ENCODE measurements at regions not wholly inside any gene's neighbourhood (a gene's known extent, or its start where the extent isn't known, plus 50 kb on each side); places are given as distances from the start of the nearest gene placed in this dataset.

DNA sequence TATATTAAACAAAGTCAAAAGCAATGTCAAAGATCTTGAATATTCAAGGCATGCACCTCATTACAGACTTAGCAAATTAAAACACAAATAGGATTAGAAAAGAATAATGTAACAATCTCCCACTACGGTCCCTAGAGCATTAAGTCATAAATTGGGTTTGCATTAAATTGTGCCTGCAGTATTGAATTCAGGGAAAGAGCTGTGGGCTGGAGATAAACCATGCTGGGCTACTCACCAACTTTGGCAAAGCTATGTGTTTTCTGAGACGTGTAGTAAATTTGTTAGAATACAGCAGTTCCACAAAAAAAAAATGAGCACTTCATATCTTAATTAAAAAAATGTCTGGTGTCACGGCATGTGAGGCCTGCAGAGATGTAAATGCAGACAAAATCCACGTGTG lies 241.6 kb downstream of the SNX10 start:
- CTCF ChIA-PET, result no interaction called here
- intact Hi-C loops (cut with micrococcal nuclease; ENCODE audit: unreplicated experiment), result no loop called here
- no peaks in the 10 kb centered on the region for H3K9me2 ChIP-seq (ENCODE audit: insufficient read depth)

DNA sequence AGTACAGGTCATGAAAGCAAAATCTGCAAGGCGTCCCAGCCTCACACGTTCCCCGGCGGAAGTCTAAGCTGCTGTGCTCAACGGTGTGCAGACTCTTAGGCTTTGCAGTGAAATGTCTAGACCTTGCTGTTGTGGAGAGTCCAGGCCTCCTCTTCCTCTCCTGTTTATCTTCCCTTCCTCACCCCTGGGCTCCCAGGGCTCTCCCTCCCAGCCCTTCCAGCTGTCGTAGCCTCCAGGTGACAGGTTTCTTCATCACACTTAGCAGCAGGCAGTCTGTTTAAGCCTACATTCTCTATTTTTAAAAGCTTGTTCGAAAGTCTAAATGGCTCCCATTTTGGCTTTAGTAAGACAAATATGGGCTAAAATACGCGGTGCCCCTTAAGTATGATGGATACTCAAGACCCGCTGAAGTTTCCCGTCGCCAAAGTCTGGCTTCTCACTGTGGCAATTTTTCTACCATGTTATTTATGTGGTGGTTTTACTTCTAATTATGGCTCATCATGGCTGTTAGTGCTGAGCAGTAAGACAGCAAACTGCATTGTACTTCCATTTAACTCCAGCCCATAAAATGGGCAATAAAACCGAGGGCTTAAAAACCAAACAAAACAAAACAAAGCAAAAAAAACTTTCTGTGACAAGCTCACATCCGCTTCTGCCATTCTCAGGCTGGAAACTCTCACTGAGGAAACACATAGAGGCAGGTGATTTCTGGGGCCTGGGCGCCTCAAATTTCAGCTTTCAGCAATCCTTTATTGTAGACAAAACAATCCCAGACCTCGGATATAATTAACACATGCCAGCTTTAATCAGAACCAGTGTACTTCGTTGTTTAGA lies 243.2 kb downstream of the SNX10 start:
- no peak for DNase-seq
- H3K27ac ChIP-seq, result no peak overlapping the region
- no peaks in the 10 kb centered on the region for H3K79me2 ChIP-seq (ENCODE audit: low read depth)
- H3K36me3 ChIP-seq (ENCODE audit: low read depth), result no peaks in the 10 kb centered on the region
- no peaks in the 10 kb centered on the region for H3K27me3 ChIP-seq (ENCODE audit: insufficient read depth, low read depth)
- BruUV-seq (replicated peaks), result no TSS peak
- no peaks in the 10 kb centered on the region for H3F3A ChIP-seq (ENCODE audit: insufficient read depth, low read depth)
- ChIA-PET CTCF (no interaction called here), POLR2A (ENCODE audit: unreplicated experiment) (no interaction called here)
- no peak overlapping the region for H3K4me2 ChIP-seq
- H3K4me1 ChIP-seq (replicated peaks; ENCODE audit: insufficient read depth), result no peaks in the 10 kb centered on the region
- H2AFZ ChIP-seq, result 0 out of 2 replicates have a peak overlapping the region, but pooled peaks have one; percentile 8
- H3K9me2 ChIP-seq (ENCODE audit: insufficient read depth), result no peaks in the 10 kb centered on the region
- H3K9me3 ChIP-seq (ENCODE audit: insufficient read depth, low read depth), result no peaks in the 10 kb centered on the region
- no peak overlapping the region for H3K4me3 ChIP-seq
- TF ChIP-seq EZH2 (IDR thresholded peaks at IDR 0.05; ENCODE audit: low read depth), result no peak
- TF ChIP-seq, protein P1, sequence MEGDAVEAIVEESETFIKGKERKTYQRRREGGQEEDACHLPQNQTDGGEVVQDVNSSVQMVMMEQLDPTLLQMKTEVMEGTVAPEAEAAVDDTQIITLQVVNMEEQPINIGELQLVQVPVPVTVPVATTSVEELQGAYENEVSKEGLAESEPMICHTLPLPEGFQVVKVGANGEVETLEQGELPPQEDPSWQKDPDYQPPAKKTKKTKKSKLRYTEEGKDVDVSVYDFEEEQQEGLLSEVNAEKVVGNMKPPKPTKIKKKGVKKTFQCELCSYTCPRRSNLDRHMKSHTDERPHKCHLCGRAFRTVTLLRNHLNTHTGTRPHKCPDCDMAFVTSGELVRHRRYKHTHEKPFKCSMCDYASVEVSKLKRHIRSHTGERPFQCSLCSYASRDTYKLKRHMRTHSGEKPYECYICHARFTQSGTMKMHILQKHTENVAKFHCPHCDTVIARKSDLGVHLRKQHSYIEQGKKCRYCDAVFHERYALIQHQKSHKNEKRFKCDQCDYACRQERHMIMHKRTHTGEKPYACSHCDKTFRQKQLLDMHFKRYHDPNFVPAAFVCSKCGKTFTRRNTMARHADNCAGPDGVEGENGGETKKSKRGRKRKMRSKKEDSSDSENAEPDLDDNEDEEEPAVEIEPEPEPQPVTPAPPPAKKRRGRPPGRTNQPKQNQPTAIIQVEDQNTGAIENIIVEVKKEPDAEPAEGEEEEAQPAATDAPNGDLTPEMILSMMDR (conservative IDR thresholded peaks at IDR 0.05), result no peak
- no peaks in the 10 kb centered on the region for H4K20me1 ChIP-seq (ENCODE audit: insufficient read depth)
- intact Hi-C loops (cut with micrococcal nuclease; ENCODE audit: unreplicated experiment), result no loop called here

More for the DNA sequence above, 241.6 kb downstream of the SNX10 start:
- BruUV-seq (replicated peaks), result no TSS peak
- Histone ChIP-seq H3K79me2 (ENCODE audit: low read depth) (no peaks in the 10 kb centered on the region), H3K36me3 (ENCODE audit: low read depth) (no peaks in the 10 kb centered on the region), H3K4me2 (no peak overlapping the region), H3K4me3 (no peak overlapping the region), H3F3A (ENCODE audit: insufficient read depth, low read depth) (no peaks in the 10 kb centered on the region), H3K27ac (no peak overlapping the region), H3K27me3 (ENCODE audit: insufficient read depth, low read depth) (no peaks in the 10 kb centered on the region), H3K9me3 (ENCODE audit: insufficient read depth, low read depth) (no peaks in the 10 kb centered on the region), H3K4me1 (replicated peaks; ENCODE audit: insufficient read depth) (no peaks in the 10 kb centered on the region), H2AFZ (no peak overlapping the region), H4K20me1 (ENCODE audit: insufficient read depth) (no peaks in the 10 kb centered on the region)
- POLR2A ChIA-PET (ENCODE audit: unreplicated experiment), result interaction anchor here (0.7 kb wide), 1 partner anchor 74 kb away, joined by 6 read pairs; no protein-coding TSS in a partner anchor
- no peak for DNase-seq
- TF ChIP-seq, protein P1 (conservative IDR thresholded peaks at IDR 0.05), result no peak
- TF ChIP-seq EZH2 (IDR thresholded peaks at IDR 0.05; ENCODE audit: low read depth), result no peak

- no peaks in the 10 kb centered on the region for H4K20me1 ChIP-seq (ENCODE audit: insufficient read depth)
- no peaks in the 10 kb centered on the region for H3K4me1 ChIP-seq (replicated peaks; ENCODE audit: insufficient read depth)
- no peak for DNase-seq
- ChIA-PET CTCF (no interaction called here), POLR2A (ENCODE audit: unreplicated experiment) (no interaction called here)
- no peaks in the 10 kb centered on the region for H3K9me2 ChIP-seq (ENCODE audit: insufficient read depth)
- BruUV-seq (replicated peaks), result no TSS peak
- H2AFZ ChIP-seq, result no peak overlapping the region
- H3K27me3 ChIP-seq (ENCODE audit: insufficient read depth, low read depth), result no peaks in the 10 kb centered on the region
- no peak overlapping the region for H3K27ac ChIP-seq
- H3K36me3 ChIP-seq (ENCODE audit: low read depth), result no peaks in the 10 kb centered on the region
- no peak overlapping the region for H3K4me3 ChIP-seq
- H3K4me2 ChIP-seq, result no peak overlapping the region
- no peaks in the 10 kb centered on the region for H3K9me3 ChIP-seq (ENCODE audit: insufficient read depth, low read depth)
- H3F3A ChIP-seq (ENCODE audit: insufficient read depth, low read depth), result no peaks in the 10 kb centered on the region
- no peak for TF ChIP-seq EZH2 (IDR thresholded peaks at IDR 0.05; ENCODE audit: low read depth)
- TF ChIP-seq, protein P1 (conservative IDR thresholded peaks at IDR 0.05), result no peak
- no peaks in the 10 kb centered on the region for H3K79me2 ChIP-seq (ENCODE audit: low read depth)
- intact Hi-C loops (cut with micrococcal nuclease; ENCODE audit: unreplicated experiment), result no loop called here
Measured at GRCh38 chr7:26535483-26536007, 243.9 kb downstream of the SNX10 start.
